A673 (cell line): ENCODE measurements at regions not wholly inside any gene's neighbourhood (a gene's known extent, or its start where the extent isn't known, plus 50 kb on each side); places are given as distances from the start of the nearest gene placed in this dataset.

Experiments used
- EZH2 ChIP-seq: fragments of 200-600 bp; sonication (generic); IDR thresholded peaks from 2 replicates; pipeline ENCODE4 v1.6.1; 2017; ENCODE audit warnings: borderline replicate concordance, low read depth, mild to moderate bottlenecking, mixed read lengths, antibody characterized with exemption, low read length; ENCODE audit not compliant: poor library complexity, severe bottlenecking
- TF ChIP-seq, protein P1 (sequence below): fragments of 300-800, 200-600 bp; sonication (generic); conservative IDR thresholded peaks from 2 replicates; pipeline ENCODE4 v1.5.1; 2017; ENCODE audit warnings: low read depth, mild to moderate bottlenecking, antibody characterized with exemption, low read length, moderate library complexity, mixed read lengths

DNA sequence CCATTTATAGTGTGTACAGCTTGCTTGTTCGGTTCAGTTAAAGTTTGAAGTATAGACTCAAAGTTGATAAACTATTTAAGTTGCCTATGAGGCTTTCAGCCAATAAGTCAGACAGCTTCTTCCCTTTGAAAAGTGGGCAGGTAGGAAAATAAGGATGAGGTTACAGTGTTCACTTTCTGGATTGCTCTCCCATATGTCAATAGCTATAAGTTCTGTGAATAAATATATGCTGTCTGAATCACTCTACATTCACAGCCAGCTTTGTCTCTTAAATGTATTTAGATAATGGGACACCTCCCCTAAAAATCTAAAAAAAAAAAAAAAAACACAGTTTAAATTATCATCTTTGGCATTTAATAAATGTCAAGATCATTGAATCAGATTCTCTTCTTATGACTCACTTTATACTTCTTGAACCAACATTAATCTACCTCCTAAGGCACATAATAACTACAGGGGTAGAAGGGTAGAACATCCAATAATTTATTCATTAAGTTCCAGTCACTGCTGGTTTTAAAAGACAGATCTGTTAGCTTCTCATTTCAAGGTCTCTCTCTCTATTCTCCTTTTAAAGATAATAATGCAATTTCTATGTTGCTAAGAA, 126.4 kb upstream of the PCED1B start:
- TF ChIP-seq, protein P1, sequence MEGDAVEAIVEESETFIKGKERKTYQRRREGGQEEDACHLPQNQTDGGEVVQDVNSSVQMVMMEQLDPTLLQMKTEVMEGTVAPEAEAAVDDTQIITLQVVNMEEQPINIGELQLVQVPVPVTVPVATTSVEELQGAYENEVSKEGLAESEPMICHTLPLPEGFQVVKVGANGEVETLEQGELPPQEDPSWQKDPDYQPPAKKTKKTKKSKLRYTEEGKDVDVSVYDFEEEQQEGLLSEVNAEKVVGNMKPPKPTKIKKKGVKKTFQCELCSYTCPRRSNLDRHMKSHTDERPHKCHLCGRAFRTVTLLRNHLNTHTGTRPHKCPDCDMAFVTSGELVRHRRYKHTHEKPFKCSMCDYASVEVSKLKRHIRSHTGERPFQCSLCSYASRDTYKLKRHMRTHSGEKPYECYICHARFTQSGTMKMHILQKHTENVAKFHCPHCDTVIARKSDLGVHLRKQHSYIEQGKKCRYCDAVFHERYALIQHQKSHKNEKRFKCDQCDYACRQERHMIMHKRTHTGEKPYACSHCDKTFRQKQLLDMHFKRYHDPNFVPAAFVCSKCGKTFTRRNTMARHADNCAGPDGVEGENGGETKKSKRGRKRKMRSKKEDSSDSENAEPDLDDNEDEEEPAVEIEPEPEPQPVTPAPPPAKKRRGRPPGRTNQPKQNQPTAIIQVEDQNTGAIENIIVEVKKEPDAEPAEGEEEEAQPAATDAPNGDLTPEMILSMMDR: no peak
- TF ChIP-seq EZH2: no peak
